ENCODE measurements at regions not wholly inside any gene's neighbourhood (a gene's known extent, or its start where the extent isn't known, plus 50 kb on each side); places are given as distances from the start of the nearest gene placed in this dataset.

GRCh38 chr17:74130841-74131240, 72.6 kb upstream of the RPL38 start:
- TF ChIP-seq SP1 (IDR thresholded peaks at IDR 0.05) (no peak), SUZ12 (IDR thresholded peaks at IDR 0.05) (no peak), FOXA1 (IDR thresholded peaks at IDR 0.05) (no peak), FOXM1 (IDR thresholded peaks at IDR 0.05; ENCODE audit: borderline replicate concordance) (no peak), FOXK2 (IDR thresholded peaks at IDR 0.05) (no peak), PKNOX1 (IDR thresholded peaks at IDR 0.05) (no peak), CTBP1 (IDR thresholded peaks at IDR 0.05; ENCODE audit: borderline replicate concordance) (no peak), ELF4 (IDR thresholded peaks at IDR 0.05) (no peak), LEF1 (IDR thresholded peaks at IDR 0.05; ENCODE audit: borderline replicate concordance) (no peak), TARDBP (IDR thresholded peaks at IDR 0.05) (no peak), HDGF (IDR thresholded peaks at IDR 0.05; ENCODE audit: borderline replicate concordance) (no peak), NFRKB (IDR thresholded peaks at IDR 0.05) (no peak)

Measured in HEK293T (cell line).